ENCODE measurements at regions not wholly inside any gene's neighbourhood (a gene's known extent, or its start where the extent isn't known, plus 50 kb on each side); places are given as distances from the start of the nearest gene placed in this dataset.
A peak's percentile ranks its signal among the peaks of the same experiment; 100 is the strongest.

GRCh38 chr4:108520807-108521206 lies 99.6 kb upstream of the RPL34 start:
- DNase-seq, result no peak

- no peak for DNase-seq
Observed at GRCh38 chr4:108519911-108520601, 100.3 kb upstream of the RPL34 start.

- no peak for DNase-seq
Observed at GRCh38 chr4:108519208-108519833, 101.1 kb upstream of the RPL34 start.

- DNase-seq, result peak; percentile 35
Observed at GRCh38 chr4:108512615-108513505, 107.5 kb upstream of the RPL34 start.

- DNase-seq, result no peak
Observed at GRCh38 chr4:108511618-108512017, 108.8 kb upstream of the RPL34 start.

GRCh38 chr4:108502356-108502755 lies 118.0 kb upstream of the RPL34 start:
- DNase-seq, result no peak

- DNase-seq, result no peak
Observed at GRCh38 chr4:108498925-108499324, 121.5 kb upstream of the RPL34 start.

GRCh38 chr4:108493596-108493931 lies 126.8 kb upstream of the RPL34 start:
- DNase-seq, result no peak

GRCh38 chr4:108492816-108493595 lies 127.4 kb upstream of the RPL34 start:
- DNase-seq, result peak; percentile 40

GRCh38 chr4:108488865-108489264 lies 131.5 kb upstream of the RPL34 start:
- no peak for DNase-seq

- DNase-seq, result no peak
Observed at GRCh38 chr4:108486046-108486445, 134.3 kb upstream of the RPL34 start.

GRCh38 chr4:108484187-108484586 lies 136.2 kb upstream of the RPL34 start:
- no peak for DNase-seq

GRCh38 chr4:108483650-108484049 lies 136.7 kb upstream of the RPL34 start:
- no peak for DNase-seq

GRCh38 chr4:108483079-108483478 lies 137.3 kb upstream of the RPL34 start:
- DNase-seq, result peak; percentile 16

- no peak for DNase-seq
Observed at GRCh38 chr4:108480881-108481280, 139.5 kb upstream of the RPL34 start.

GRCh38 chr4:108477527-108478108 lies 142.8 kb upstream of the RPL34 start:
- no peak for DNase-seq

GRCh38 chr4:108473163-108473720 lies 147.1 kb upstream of the RPL34 start:
- no peak for DNase-seq

- peak; percentile 18 for DNase-seq
Observed at GRCh38 chr4:108466936-108467902, 153.2 kb upstream of the RPL34 start.

GRCh38 chr4:108465886-108466500 lies 154.4 kb upstream of the RPL34 start:
- DNase-seq, result no peak

GRCh38 chr4:108458681-108459080 lies 161.7 kb upstream of the RPL34 start:
- no peak for DNase-seq

- no peak for DNase-seq
Observed at GRCh38 chr4:108454227-108454626, 166.1 kb upstream of the RPL34 start.

Data from CD4-positive, alpha-beta T cell treated with Interleukin-12 subunit alpha and Interleukin-12 subunit beta, for 1 hour (primary cell).